H9 (cell line): ENCODE measurements at regions not wholly inside any gene's neighbourhood (a gene's known extent, or its start where the extent isn't known, plus 50 kb on each side); places are given as distances from the start of the nearest gene placed in this dataset.

Source experiments
- DNase-seq: peaks from one replicate; pipeline ENCODE4 v3.0.0-alpha.2; 2017
- H2AFZ ChIP-seq: one replicate; pipeline ENCODE4 v1.6.1; 2013; ENCODE audit warnings: mild to moderate bottlenecking, low read length, control low read depth, moderate library complexity
- H2AK5ac ChIP-seq: 2 replicates; pipeline ENCODE4 v1.6.1; 2013; ENCODE audit warnings: low read length, control low read depth, mixed read lengths; ENCODE audit not compliant: insufficient read length
- H2BK120ac ChIP-seq: one replicate; pipeline ENCODE4 v1.6.1; 2013; ENCODE audit warnings: low read depth, mild to moderate bottlenecking, low read length, control low read depth, inconsistent platforms; ENCODE audit not compliant: poor library complexity, severe bottlenecking
- H2BK12ac ChIP-seq: 2 replicates; pipeline ENCODE4 v1.6.1; 2013; ENCODE audit warnings: low read length, control low read depth, mixed read lengths, low read depth; ENCODE audit not compliant: insufficient read length
- H2BK15ac ChIP-seq: 2 replicates; pipeline ENCODE4 v1.6.1; 2013; ENCODE audit warnings: low read depth, low read length, control low read depth
- H2BK20ac ChIP-seq: one replicate; pipeline ENCODE4 v1.6.1; 2013; ENCODE audit warnings: low read depth, mild to moderate bottlenecking, low read length, control low read depth, inconsistent platforms; ENCODE audit not compliant: poor library complexity, severe bottlenecking
- H2BK5ac ChIP-seq: 2 replicates; pipeline ENCODE4 v1.6.1; 2013; ENCODE audit warnings: low read length, control low read depth, mixed read lengths; ENCODE audit not compliant: insufficient read length
- H3K14ac ChIP-seq: 2 replicates; pipeline ENCODE4 v1.6.1; 2013; ENCODE audit warnings: low read length, control low read depth; ENCODE audit not compliant: insufficient read depth
- H3K18ac ChIP-seq: 2 replicates; pipeline ENCODE4 v1.6.1; 2013; ENCODE audit warnings: low read depth, mild to moderate bottlenecking, mixed read lengths, low read length, control low read depth; ENCODE audit not compliant: insufficient read length
- H3K23ac ChIP-seq: 2 replicates; pipeline ENCODE4 v1.6.1; 2013; ENCODE audit warnings: low read length, control low read depth, mixed read lengths, low read depth; ENCODE audit not compliant: insufficient read length
- H3K23me2 ChIP-seq: 2 replicates; pipeline ENCODE4 v1.6.1; 2013; ENCODE audit warnings: low read depth, mild to moderate bottlenecking, mixed read lengths, low read length, control low read depth; ENCODE audit not compliant: insufficient read length, poor library complexity, severe bottlenecking
- H3K27ac ChIP-seq: 2 replicates; pipeline ENCODE4 v1.5.1; 2013; ENCODE audit warnings: low read length, control low read depth, mixed read lengths, low read depth; ENCODE audit not compliant: insufficient read length
- H3K27me3 ChIP-seq: 2 replicates; pipeline ENCODE4 v1.6.1; 2013; ENCODE audit warnings: low read length, control low read depth, inconsistent platforms; ENCODE audit not compliant: insufficient read depth
- H3K4ac ChIP-seq: 2 replicates; pipeline ENCODE4 v1.6.1; 2013; ENCODE audit warnings: low read depth, mild to moderate bottlenecking, control low read depth, inconsistent platforms, low read length, moderate library complexity
- H3K4me1 ChIP-seq: 2 replicates; pipeline ENCODE4 v1.6.1; 2013; ENCODE audit warnings: low read length, control low read depth, inconsistent platforms; ENCODE audit not compliant: insufficient read depth
- H3K4me2 ChIP-seq: 2 replicates; pipeline ENCODE4 v1.6.1; 2013; ENCODE audit warnings: low read length, control low read depth, mixed read lengths; ENCODE audit not compliant: insufficient read length, insufficient read depth
- H3K56ac ChIP-seq: 2 replicates; pipeline ENCODE4 v1.6.1; 2013; ENCODE audit warnings: low read depth, mild to moderate bottlenecking, mixed read lengths, low read length, control low read depth; ENCODE audit not compliant: insufficient read length
- H3K79me1 ChIP-seq: 2 replicates; pipeline ENCODE4 v1.6.1; 2013; ENCODE audit warnings: low read depth, mild to moderate bottlenecking, moderate library complexity, low read length, control low read depth, inconsistent platforms; ENCODE audit not compliant: insufficient read depth, poor library complexity, severe bottlenecking
- H3K79me2 ChIP-seq: 2 replicates; pipeline ENCODE4 v1.6.1; 2013; ENCODE audit warnings: low read length, control low read depth, inconsistent platforms; ENCODE audit not compliant: insufficient read depth
- H3K9ac ChIP-seq: 2 replicates; pipeline ENCODE4 v1.6.1; 2013; ENCODE audit warnings: low read length, control low read depth, mixed read lengths; ENCODE audit not compliant: insufficient read length; ENCODE audit errors: extremely low read depth
- H3K9me3 ChIP-seq: one replicate; pipeline ENCODE4 v1.6.1; 2013; ENCODE audit warnings: low read depth, low read length, inconsistent platforms; ENCODE audit not compliant: control insufficient read depth
- H3T11ph ChIP-seq: one replicate; pipeline ENCODE4 v1.6.1; 2013; ENCODE audit warnings: mild to moderate bottlenecking, low read length, control low read depth, inconsistent platforms
- H4K20me1 ChIP-seq: one replicate; pipeline ENCODE4 v1.6.1; 2013; ENCODE audit not compliant: control insufficient read depth, insufficient read length, insufficient read depth
- H4K5ac ChIP-seq: 2 replicates; pipeline ENCODE4 v1.6.1; 2013; ENCODE audit warnings: low read depth, mild to moderate bottlenecking, mixed read lengths, low read length, control low read depth; ENCODE audit not compliant: insufficient read length
- H4K8ac ChIP-seq: replicated peaks from 2 replicates; pipeline ENCODE4 v1.6.1; 2013; ENCODE audit warnings: low read length, control low read depth, mixed read lengths, low read depth; ENCODE audit not compliant: insufficient read length
- H4K91ac ChIP-seq: 2 replicates; pipeline ENCODE4 v1.6.1; 2013; ENCODE audit warnings: low read depth, mild to moderate bottlenecking, moderate library complexity, mixed read lengths, low read length, control low read depth; ENCODE audit not compliant: insufficient read length
- H3K27ac Mint-ChIP-seq, 3 experiments: 2 replicates in 2 of 3; 3 replicates in 1 of 3; pipeline ENCODE4 v1.8.0; 2020 to 2021; ENCODE audit warnings: mixed read lengths in 3 of 3, mild to moderate bottlenecking in 1 of 3, moderate library complexity in 1 of 3
- H3K27me3 Mint-ChIP-seq: 2 replicates; pipeline ENCODE4 v1.8.0; 2021; ENCODE audit warnings: low read depth, mild to moderate bottlenecking, moderate library complexity, mixed read lengths
- H3K36me3 Mint-ChIP-seq, 3 experiments: 2 replicates in 2 of 3; 3 replicates in 1 of 3; pipeline ENCODE4 v1.8.0; 2020 to 2021; ENCODE audit warnings: low read depth in 3 of 3, mixed read lengths in 3 of 3; ENCODE audit not compliant: insufficient read depth in 1 of 3
- H3K4me1 Mint-ChIP-seq, 2 experiments: 2 replicates each; pipeline ENCODE4 v1.8.0; 2020; ENCODE audit warnings: mixed read lengths in 2 of 2
- H3K4me3 Mint-ChIP-seq, 2 experiments: 2 replicates in 1 of 2; 3 replicates in 1 of 2; pipeline ENCODE4 v1.8.0; 2020 to 2021; ENCODE audit warnings: mild to moderate bottlenecking in 2 of 2, mixed read lengths in 2 of 2, moderate library complexity in 1 of 2
- H3K9me3 Mint-ChIP-seq, 2 experiments: 2 replicates in 1 of 2; 3 replicates in 1 of 2; pipeline ENCODE4 v1.8.0; 2020; ENCODE audit warnings: mild to moderate bottlenecking in 2 of 2, mixed read lengths in 2 of 2, moderate library complexity in 1 of 2
- CTCF ChIP-seq: fragments of 200-600 bp; sonication (generic); conservative IDR thresholded peaks from 3 replicates; pipeline ENCODE4 v1.8.0; 2021; ENCODE audit warnings: antibody characterized with exemption, mild to moderate bottlenecking
- WGBS: extraction: QIAGEN DNeasy Blood & Tissue Kit; methylation state at CpG from one replicate; pipeline ENCODE4 v1.1.7; 2013; ENCODE audit warnings: missing lambda C conversion rate, low lambda C conversion rate, mixed read lengths; ENCODE audit not compliant: insufficient read length; ENCODE audit errors: extremely low coverage; 5-methylcytosine and 5-hydroxymethylcytosine counted together

GRCh38 chr3:28903171-28903601 is 377.7 kb upstream of the RBMS3 start:
- H3K36me3 Mint-ChIP-seq: peaks cover 3 to 9% (median 4%) of the 10 kb centered on the region in 3 experiments; a peak in 5 of 7 replicates
- H3K4me3 Mint-ChIP-seq: no peak overlapping the region
- H3K4me2 ChIP-seq: no peak overlapping the region
- no peak overlapping the region for H3K27ac ChIP-seq
- H3K27me3 ChIP-seq: no peaks in the 10 kb centered on the region
- H4K91ac ChIP-seq: no peak overlapping the region
- no peaks in the 10 kb centered on the region for H4K20me1 ChIP-seq
- no peak overlapping the region for H4K8ac ChIP-seq
- no peaks in the 10 kb centered on the region for H3K79me1 ChIP-seq
- no peak overlapping the region for H3K56ac ChIP-seq
- DNase-seq: no peak
- H2BK20ac ChIP-seq: no peak overlapping the region
- H3T11ph ChIP-seq: no peak overlapping the region
- no peak overlapping the region for H4K5ac ChIP-seq
- peaks cover 0 to 6% of the 10 kb centered on the region in 2 experiments; a peak in 4 of 5 replicates for H3K9me3 Mint-ChIP-seq
- H3K14ac ChIP-seq: no peak overlapping the region
- no peak overlapping the region for H3K18ac ChIP-seq
- no peak overlapping the region for H2AK5ac ChIP-seq
- no peak overlapping the region for H2AFZ ChIP-seq
- no peak overlapping the region for H2BK12ac ChIP-seq
- H3K23me2 ChIP-seq: no peaks in the 10 kb centered on the region
- H2BK120ac ChIP-seq: no peak overlapping the region
- no peaks in the 10 kb centered on the region for H3K79me2 ChIP-seq
- no peak overlapping the region for H2BK15ac ChIP-seq
- no peaks in the 10 kb centered on the region for H3K9me3 ChIP-seq
- no peaks in the 10 kb centered on the region for H3K4me1 ChIP-seq
- no peak overlapping the region for H2BK5ac ChIP-seq
- no peak overlapping the region for H3K9ac ChIP-seq
- H3K4me1 Mint-ChIP-seq: no peaks in the 10 kb centered on the region; a peak in 1 of 4 replicates
- H3K27ac Mint-ChIP-seq: no peak overlapping the region
- no peak overlapping the region for H3K4ac ChIP-seq
- no peak for TF ChIP-seq CTCF
- no peaks in the 10 kb centered on the region for H3K27me3 Mint-ChIP-seq
- no CpG with 5 or more reads among the region's 30 CpGs for WGBS
- H3K23ac ChIP-seq: no peak overlapping the region
